ENCODE measurements at regions not wholly inside any gene's neighbourhood (a gene's known extent, or its start where the extent isn't known, plus 50 kb on each side); places are given as distances from the start of the nearest gene placed in this dataset.

DNA sequence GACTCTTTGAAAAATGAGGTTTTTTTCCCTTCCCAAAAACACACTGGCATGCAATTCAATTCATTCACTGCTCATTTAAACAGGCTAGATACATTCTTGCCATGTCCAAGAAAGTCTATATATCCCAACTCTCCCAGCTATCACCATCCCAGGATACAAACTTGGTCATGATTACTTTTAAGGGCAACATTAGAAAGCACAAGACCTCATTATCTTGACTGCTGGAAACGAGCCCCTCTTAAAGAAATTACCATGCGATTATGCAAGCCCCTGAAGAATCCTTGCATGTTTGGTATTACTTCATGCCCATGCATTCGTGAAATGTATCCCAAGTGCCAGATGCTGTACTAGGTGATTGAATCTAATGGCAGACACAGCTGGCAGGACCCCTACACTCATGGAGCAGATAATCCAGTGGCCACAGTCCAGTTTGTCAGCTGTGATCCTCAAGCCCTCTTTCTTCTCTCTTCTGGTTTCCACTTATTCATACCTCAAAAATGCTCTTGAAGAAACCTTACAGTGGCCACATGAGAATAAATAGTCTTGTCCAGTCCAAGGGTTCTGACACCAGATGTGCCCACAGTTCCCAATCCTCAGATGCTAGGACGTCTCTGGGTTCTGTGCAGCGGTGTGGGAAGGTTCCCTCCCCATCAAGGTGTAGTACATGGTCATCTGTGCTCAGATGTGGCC, 103.7 kb upstream of the HABP2 start:
- TF ChIP-seq, protein P1, sequence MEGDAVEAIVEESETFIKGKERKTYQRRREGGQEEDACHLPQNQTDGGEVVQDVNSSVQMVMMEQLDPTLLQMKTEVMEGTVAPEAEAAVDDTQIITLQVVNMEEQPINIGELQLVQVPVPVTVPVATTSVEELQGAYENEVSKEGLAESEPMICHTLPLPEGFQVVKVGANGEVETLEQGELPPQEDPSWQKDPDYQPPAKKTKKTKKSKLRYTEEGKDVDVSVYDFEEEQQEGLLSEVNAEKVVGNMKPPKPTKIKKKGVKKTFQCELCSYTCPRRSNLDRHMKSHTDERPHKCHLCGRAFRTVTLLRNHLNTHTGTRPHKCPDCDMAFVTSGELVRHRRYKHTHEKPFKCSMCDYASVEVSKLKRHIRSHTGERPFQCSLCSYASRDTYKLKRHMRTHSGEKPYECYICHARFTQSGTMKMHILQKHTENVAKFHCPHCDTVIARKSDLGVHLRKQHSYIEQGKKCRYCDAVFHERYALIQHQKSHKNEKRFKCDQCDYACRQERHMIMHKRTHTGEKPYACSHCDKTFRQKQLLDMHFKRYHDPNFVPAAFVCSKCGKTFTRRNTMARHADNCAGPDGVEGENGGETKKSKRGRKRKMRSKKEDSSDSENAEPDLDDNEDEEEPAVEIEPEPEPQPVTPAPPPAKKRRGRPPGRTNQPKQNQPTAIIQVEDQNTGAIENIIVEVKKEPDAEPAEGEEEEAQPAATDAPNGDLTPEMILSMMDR (IDR thresholded peaks at IDR 0.05; ENCODE audit: low read length): no peak
- no peak for TF ChIP-seq EZH2 (optimal IDR thresholded peaks at IDR 0.05; ENCODE audit: low read depth, low read length)

Data from MM.1S (cell line).